Panc1 (cell line): ENCODE measurements at regions not wholly inside any gene's neighbourhood (a gene's known extent, or its start where the extent isn't known, plus 50 kb on each side); places are given as distances from the start of the nearest gene placed in this dataset.

Source experiments
- ATAC-seq: fragments of 200-7000 bp; cut with Tn5 transposase; 2 replicates; pipeline ENCODE4 v1.9.1; 2020; ENCODE audit warnings: mild to moderate bottlenecking, moderate library complexity
- BruUV-seq: library from RNA; stranded (reverse); fragments of 400-500 nt; replicated peaks from 2 replicates; lab custom pipeline; 2021; lab: Mats Ljungman, UMichigan
- CTCF ChIA-PET: fragments of 300-600 bp; sonication (Branson Sonifier 250); formaldehyde crosslinking; loops from one replicate; lab custom pipeline; 2022; ENCODE audit warnings: antibody characterized with exemption; lab: Charles Lee
- POLR2A ChIA-PET: fragments of 300-600 bp; sonication (Branson Sonifier 250); formaldehyde crosslinking; loops from one replicate; lab custom pipeline; 2022; ENCODE audit warnings: antibody characterized with exemption; lab: Charles Lee
- DNase-seq: peaks from one replicate; pipeline ENCODE4 v3.0.0-alpha.2; 2010; ENCODE audit warnings: low read depth, low spot score
- H3K27ac ChIP-seq: 2 replicates; pipeline ENCODE4 v1.5.1; 2011; ENCODE audit warnings: mild to moderate bottlenecking, low read length, inconsistent platforms
- H3K27me3 ChIP-seq: fragments of 200-500 bp; sonication (Bioruptor generic); 2 replicates; pipeline ENCODE4 v1.6.0; 2014; ENCODE audit warnings: low read length, inconsistent platforms; ENCODE audit not compliant: control insufficient read depth, insufficient read depth
- H3K36me3 ChIP-seq: fragments of 200-500 bp; sonication (Bioruptor generic); 2 replicates; pipeline ENCODE4 v1.5.1; 2014; ENCODE audit warnings: inconsistent platforms, mild to moderate bottlenecking, low read length, moderate library complexity; ENCODE audit not compliant: control insufficient read depth, insufficient read depth
- H3K4me1 ChIP-seq: 2 replicates; pipeline ENCODE4 v1.5.1; 2011; ENCODE audit warnings: inconsistent platforms, mild to moderate bottlenecking, low read length, moderate library complexity; ENCODE audit not compliant: control insufficient read depth, insufficient read depth
- H3K4me3 ChIP-seq, 2 experiments: 2 replicates each; pipeline ENCODE4 v1.5.1; 2011 to 2012; ENCODE audit warnings: low read depth in 2 of 2, low read length in 2 of 2, mild to moderate bottlenecking in 2 of 2, inconsistent platforms in 1 of 2, moderate library complexity in 1 of 2
- H3K9me3 ChIP-seq: fragments of 200-500 bp; sonication (Bioruptor generic); 2 replicates; pipeline ENCODE4 v1.5.1; 2014; ENCODE audit warnings: low read depth, mild to moderate bottlenecking, inconsistent platforms, low read length, moderate library complexity; ENCODE audit not compliant: control insufficient read depth, insufficient read depth
- CTCF ChIP-seq: fragments of 450-650 bp; IDR thresholded peaks from 2 replicates; pipeline ENCODE4 v1.5.1; 2017; ENCODE audit warnings: mild to moderate bottlenecking
- POLR2AphosphoS5 ChIP-seq: IDR thresholded peaks from 2 replicates; pipeline ENCODE4 v1.6.1; 2012; ENCODE audit warnings: mild to moderate bottlenecking, low read depth, low read length, moderate library complexity
- SIN3A ChIP-seq: IDR thresholded peaks from 2 replicates; pipeline ENCODE4 v1.6.1; 2012; ENCODE audit warnings: low read depth, mild to moderate bottlenecking, low read length, moderate library complexity, borderline replicate concordance; ENCODE audit not compliant: insufficient read depth
- TCF7L2 ChIP-seq: IDR thresholded peaks from 2 replicates; pipeline ENCODE4 v1.6.1; 2011; ENCODE audit warnings: mild to moderate bottlenecking, low read depth, low read length, inconsistent platforms
- in situ Hi-C: cut with HindIII; loops from 2 replicates; pipeline ENCODE4 v1.10.0; 2016; ENCODE audit warnings: low sequenced_read_pairs, low pct_unique_long_range_greater_than_20kb
- intact Hi-C: fragments of 100-400 bp; cut with micrococcal nuclease; formaldehyde crosslinking; loops from one replicate; pipeline ENCODE4 v1.10.0; 2022; ENCODE audit not compliant: unreplicated experiment
- TF ChIP-seq, protein P1 (sequence below), 2 experiments: IDR thresholded peaks; 2 replicates each; pipeline ENCODE4 v1.6.1; 2011 to 2012; ENCODE audit warnings: low read depth in 2 of 2, control low read depth in 1 of 2, low read length in 1 of 2, mild to moderate bottlenecking in 1 of 2, moderate library complexity in 1 of 2; ENCODE audit not compliant: insufficient read depth in 1 of 2

DNA sequence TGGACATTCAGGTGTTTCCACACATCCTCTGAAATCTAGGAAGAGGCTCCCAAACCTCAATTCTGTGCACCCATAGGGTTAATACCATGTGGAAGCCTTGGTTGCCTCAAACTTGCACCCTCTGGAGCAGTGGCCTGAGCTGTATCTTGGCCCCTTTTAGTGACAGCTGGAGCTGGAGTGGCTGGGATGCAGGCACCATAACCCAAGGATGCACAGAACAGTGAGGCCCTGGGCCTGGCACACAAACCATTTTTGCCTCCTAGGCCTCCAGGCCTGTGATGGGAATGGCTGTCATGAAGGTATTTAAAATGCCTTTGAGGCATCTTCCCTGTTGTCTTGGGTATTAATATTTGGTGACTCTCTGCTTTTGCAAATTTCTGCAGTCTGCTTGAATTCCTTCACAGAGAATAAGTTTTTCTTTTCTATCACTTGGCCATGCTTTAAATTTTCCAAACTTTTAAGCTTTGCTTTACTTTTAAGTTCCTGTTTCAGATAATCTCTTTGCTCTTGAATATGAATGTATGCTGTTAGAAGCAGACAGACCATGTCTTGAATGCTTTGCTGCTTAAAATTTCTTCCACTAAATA is 1594.5 kb upstream of the PCDH20 start:
- no peak overlapping the region for H3K4me3 ChIP-seq
- BruUV-seq: no TSS peak
- H3K27me3 ChIP-seq: no peaks in the 10 kb centered on the region
- ATAC-seq: no peak
- H3K4me1 ChIP-seq: no peaks in the 10 kb centered on the region
- ChIA-PET CTCF (no interaction called here), POLR2A (no interaction called here)
- H3K36me3 ChIP-seq: no peaks in the 10 kb centered on the region
- TF ChIP-seq, protein P1, sequence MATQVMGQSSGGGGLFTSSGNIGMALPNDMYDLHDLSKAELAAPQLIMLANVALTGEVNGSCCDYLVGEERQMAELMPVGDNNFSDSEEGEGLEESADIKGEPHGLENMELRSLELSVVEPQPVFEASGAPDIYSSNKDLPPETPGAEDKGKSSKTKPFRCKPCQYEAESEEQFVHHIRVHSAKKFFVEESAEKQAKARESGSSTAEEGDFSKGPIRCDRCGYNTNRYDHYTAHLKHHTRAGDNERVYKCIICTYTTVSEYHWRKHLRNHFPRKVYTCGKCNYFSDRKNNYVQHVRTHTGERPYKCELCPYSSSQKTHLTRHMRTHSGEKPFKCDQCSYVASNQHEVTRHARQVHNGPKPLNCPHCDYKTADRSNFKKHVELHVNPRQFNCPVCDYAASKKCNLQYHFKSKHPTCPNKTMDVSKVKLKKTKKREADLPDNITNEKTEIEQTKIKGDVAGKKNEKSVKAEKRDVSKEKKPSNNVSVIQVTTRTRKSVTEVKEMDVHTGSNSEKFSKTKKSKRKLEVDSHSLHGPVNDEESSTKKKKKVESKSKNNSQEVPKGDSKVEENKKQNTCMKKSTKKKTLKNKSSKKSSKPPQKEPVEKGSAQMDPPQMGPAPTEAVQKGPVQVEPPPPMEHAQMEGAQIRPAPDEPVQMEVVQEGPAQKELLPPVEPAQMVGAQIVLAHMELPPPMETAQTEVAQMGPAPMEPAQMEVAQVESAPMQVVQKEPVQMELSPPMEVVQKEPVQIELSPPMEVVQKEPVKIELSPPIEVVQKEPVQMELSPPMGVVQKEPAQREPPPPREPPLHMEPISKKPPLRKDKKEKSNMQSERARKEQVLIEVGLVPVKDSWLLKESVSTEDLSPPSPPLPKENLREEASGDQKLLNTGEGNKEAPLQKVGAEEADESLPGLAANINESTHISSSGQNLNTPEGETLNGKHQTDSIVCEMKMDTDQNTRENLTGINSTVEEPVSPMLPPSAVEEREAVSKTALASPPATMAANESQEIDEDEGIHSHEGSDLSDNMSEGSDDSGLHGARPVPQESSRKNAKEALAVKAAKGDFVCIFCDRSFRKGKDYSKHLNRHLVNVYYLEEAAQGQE (IDR thresholded peaks at IDR 0.05; ENCODE audit: insufficient read depth in 1 of 2, low read depth in 2 of 2, low read length in 1 of 2): no peak
- no peak for TF ChIP-seq SIN3A
- no peak for TF ChIP-seq CTCF
- no peak for TF ChIP-seq TCF7L2
- no peak for TF ChIP-seq POLR2AphosphoS5
- H3K9me3 ChIP-seq: peaks cover 4% of the 10 kb centered on the region; the same call in 1 of the 2 replicates
- in situ Hi-C loops (no loop called here), intact Hi-C loops (no loop called here)
- no peak overlapping the region for H3K27ac ChIP-seq
- no peak for DNase-seq

DNA sequence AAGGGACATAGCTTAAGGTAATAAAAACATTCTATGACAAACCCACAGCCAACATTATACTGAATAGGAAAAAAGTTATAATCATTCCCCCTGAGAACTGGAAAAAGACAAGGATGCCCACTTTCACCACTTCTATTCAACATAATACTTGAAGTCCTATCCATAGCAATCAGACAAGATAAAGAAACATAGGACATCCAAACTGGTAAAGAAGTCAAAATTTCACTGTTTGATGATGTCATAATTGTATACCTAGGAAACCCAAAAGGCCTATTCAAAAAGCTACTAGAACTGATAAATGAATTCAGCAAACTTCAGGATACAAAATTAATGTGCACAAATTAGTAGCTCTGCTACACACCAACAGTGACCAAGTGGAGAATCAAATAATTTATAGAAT is 1590.0 kb upstream of the PCDH20 start:
- no peak overlapping the region for H3K27ac ChIP-seq
- no peak overlapping the region for H3K4me3 ChIP-seq
- ChIA-PET POLR2A (no interaction called here), CTCF (no interaction called here)
- no peak for DNase-seq
- in situ Hi-C loops (no loop called here), intact Hi-C loops (no loop called here)
- H3K36me3 ChIP-seq: no peaks in the 10 kb centered on the region
- no peaks in the 10 kb centered on the region for H3K4me1 ChIP-seq
- TF ChIP-seq CTCF (no peak), SIN3A (no peak), POLR2AphosphoS5 (no peak), TCF7L2 (no peak)
- TF ChIP-seq, protein P1 (IDR thresholded peaks at IDR 0.05; ENCODE audit: insufficient read depth in 1 of 2, low read depth in 2 of 2, low read length in 1 of 2): no peak
- no peaks in the 10 kb centered on the region for H3K27me3 ChIP-seq
- ATAC-seq: no peak
- H3K9me3 ChIP-seq: peaks cover 3% of the 10 kb centered on the region; the same call in 1 of the 2 replicates
- BruUV-seq: no TSS peak
